H1 (cell line): ENCODE measurements at regions not wholly inside any gene's neighbourhood (a gene's known extent, or its start where the extent isn't known, plus 50 kb on each side); places are given as distances from the start of the nearest gene placed in this dataset.

Source experiments
- EGR1 ChIP-seq: IDR thresholded peaks from 2 replicates; pipeline ENCODE4 v1.6.1; 2011; ENCODE audit warnings: low read depth, low read length, borderline replicate concordance
- SUZ12 ChIP-seq: fragments of 200-600 bp; sonication (generic); IDR thresholded peaks from 2 replicates; pipeline ENCODE4 v1.6.1; 2012; ENCODE audit warnings: mild to moderate bottlenecking, inconsistent platforms, low read length, moderate library complexity, mixed read lengths
- YY1 ChIP-seq: IDR thresholded peaks from 2 replicates; pipeline ENCODE4 v1.6.1; 2011; ENCODE audit warnings: low read depth, mild to moderate bottlenecking, low read length

DNA sequence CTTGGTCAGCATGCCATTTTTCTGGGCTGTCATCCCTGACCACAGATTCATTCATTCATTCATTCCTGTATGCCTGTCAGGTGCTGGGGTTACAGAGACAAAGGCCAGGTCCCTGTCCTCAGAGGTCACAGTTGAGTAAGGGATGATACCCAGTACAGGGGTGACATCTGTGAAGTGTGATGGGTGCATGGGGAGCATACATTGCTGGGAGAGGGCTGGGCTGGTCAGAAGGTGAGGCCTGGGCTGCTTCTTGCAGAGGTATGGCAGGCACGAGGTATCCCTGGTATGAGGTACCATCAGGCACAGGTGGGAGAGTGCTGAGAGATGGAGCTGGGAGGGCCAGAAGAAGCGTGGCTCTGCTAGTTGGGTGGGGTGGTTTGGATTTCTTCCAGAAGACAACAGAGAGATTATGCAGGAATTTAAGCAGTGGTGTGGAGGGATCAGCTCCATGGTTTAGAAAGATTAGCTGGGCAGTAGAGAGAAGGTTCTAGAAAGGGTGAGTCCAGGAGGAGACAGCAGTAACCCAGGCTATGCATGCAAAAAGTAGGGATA lies 181.9 kb upstream of the HAAO start (continued):
- no peak for TF ChIP-seq SUZ12
- TF ChIP-seq YY1 = no peak
- TF ChIP-seq EGR1 = no peak
